Uterus (tissue), 2 donors: ENCODE measurements at regions not wholly inside any gene's neighbourhood (a gene's known extent, or its start where the extent isn't known, plus 50 kb on each side); places are given as distances from the start of the nearest gene placed in this dataset.

Experiments
- CTCF ChIP-seq, 4 experiments: fragments of 200-600 bp in 2 of 4; fragments of 450-650 bp in 2 of 4; sonication (generic) in 2 of 4; IDR thresholded peaks; one replicate each; pipeline ENCODE4 v1.5.1; 2016 to 2019; ENCODE audit warnings: antibody characterized with exemption in 4 of 4, mild to moderate bottlenecking in 2 of 4, moderate library complexity in 1 of 4
- POLR2A ChIP-seq, 2 donors: fragments of 450-650 bp; IDR thresholded peaks; one replicate each; pipeline ENCODE4 v1.6.1; 2016; ENCODE audit warnings: antibody characterized with exemption in 2 of 2, mild to moderate bottlenecking in 1 of 2, moderate library complexity in 1 of 2

- TF ChIP-seq POLR2A (IDR thresholded peaks at IDR 0.05) (no peak), CTCF (IDR thresholded peaks at IDR 0.05) (no peak)
Measured at GRCh38 chr13:50227361-50227760, 212.1 kb downstream of the KCNRG start.
